ENCODE measurements at regions not wholly inside any gene's neighbourhood (a gene's known extent, or its start where the extent isn't known, plus 50 kb on each side); places are given as distances from the start of the nearest gene placed in this dataset.

DNA sequence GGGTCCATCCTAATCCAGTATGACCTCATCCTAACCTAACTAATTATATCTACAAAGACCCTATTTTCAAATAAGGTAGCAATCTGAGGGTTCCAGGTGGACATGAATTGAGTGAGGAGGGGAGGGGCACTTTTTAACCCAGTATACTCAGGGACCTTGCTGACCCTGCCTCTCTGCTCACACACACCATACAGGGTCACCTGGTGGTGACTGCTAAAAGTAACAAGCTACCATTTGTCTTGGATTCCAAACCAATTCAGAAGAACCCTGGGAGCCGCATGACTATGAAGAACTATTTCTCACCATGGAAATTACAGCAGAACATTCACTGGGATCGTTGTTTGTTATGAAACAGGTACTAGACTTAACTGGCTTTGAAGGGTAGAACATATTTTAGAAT lies 151.9 kb downstream of the LACC1 start:
- Histone ChIP-seq H3K4me1 (replicated peaks in 1 of 4; ENCODE audit: control insufficient read depth in 3 of 4, insufficient read depth in 4 of 4, low read length in 3 of 4) (0 out of 7 replicates have a peak, but pooled peaks cover 0 to 2% (median 0%) of the 10 kb centered on the region in 4 experiments), H3K4ac (replicated peaks; ENCODE audit: insufficient read length, low read depth, low read length) (no peak overlapping the region), H2BK20ac (ENCODE audit: low read length) (no peak overlapping the region), H3K18ac (ENCODE audit: extremely low read depth, low read length) (no peak overlapping the region), H3K79me1 (ENCODE audit: low read depth, low read length) (no peaks in the 10 kb centered on the region), H4K5ac (ENCODE audit: insufficient read length, low read depth, low read length) (no peak overlapping the region), H2AFZ (ENCODE audit: low read length) (no peak overlapping the region), H3K27ac (ENCODE audit: low read depth, low read length) (no peak overlapping the region), H3K56ac (replicated peaks; ENCODE audit: insufficient read length, low read depth, low read length) (no peak overlapping the region), H3K4me3 (ENCODE audit: extremely low read depth in 1 of 4, insufficient read depth in 2 of 4, low read depth in 3 of 4, low read length in 4 of 4) (no peak overlapping the region), H3K14ac (ENCODE audit: insufficient read length) (no peak overlapping the region), H3K9me3 (ENCODE audit: insufficient read depth in 2 of 2, low read depth in 1 of 2, low read length in 1 of 2) (no peaks in the 10 kb centered on the region), H3K9ac (replicated peaks in 1 of 4; ENCODE audit: extremely low read depth in 1 of 4, low read depth in 3 of 4, low read length in 3 of 4) (no peak overlapping the region), H2BK5ac (ENCODE audit: low read depth, low read length) (no peak overlapping the region), H2BK12ac (ENCODE audit: low read depth, low read length) (no peak overlapping the region), H3K23me2 (ENCODE audit: low read depth, low read length) (no peaks in the 10 kb centered on the region), H2BK120ac (replicated peaks; ENCODE audit: low read depth, low read length) (no peak overlapping the region), H2BK15ac (ENCODE audit: low read length) (no peak overlapping the region), H4K8ac (ENCODE audit: extremely low read depth, insufficient read depth, low read length) (no peak overlapping the region), H4K20me1 (replicated peaks in 1 of 2; ENCODE audit: control insufficient read depth in 1 of 2, insufficient read depth in 2 of 2, low read length in 2 of 2) (no peaks in the 10 kb centered on the region), H3K27me3 (replicated peaks in 1 of 4; ENCODE audit: control insufficient read depth in 3 of 4, extremely low read depth in 1 of 4, insufficient read depth in 3 of 4, low read length in 3 of 4) (no peaks in the 10 kb centered on the region), H3K23ac (ENCODE audit: insufficient read length) (no peak overlapping the region), H3K4me2 (ENCODE audit: insufficient read depth in 1 of 2, low read depth in 2 of 2, low read length in 2 of 2) (no peak overlapping the region), H3K36me3 (ENCODE audit: control insufficient read depth in 2 of 4, insufficient read depth in 4 of 4, low read length in 3 of 4) (no peaks in the 10 kb centered on the region), H3K79me2 (ENCODE audit: control insufficient read depth in 1 of 2, insufficient read depth in 2 of 2, low read length in 2 of 2) (no peaks in the 10 kb centered on the region), H2AK5ac (ENCODE audit: low read depth, low read length) (no peak overlapping the region), H4K91ac (replicated peaks; ENCODE audit: insufficient read length, low read length) (no peak overlapping the region)
- WGBS, 2 experiments (ENCODE audit: extremely low coverage in 1 of 2, insufficient coverage in 1 of 2, insufficient read length in 1 of 2, insufficient replicate concordance in 2 of 2, low coverage in 1 of 2, low lambda C conversion rate in 2 of 2, missing lambda C conversion rate in 1 of 2) = 88% methylated on average over 2 of the region's 2 CpGs; no CpG with 5 or more reads in 1 of the 2 experiments
- no peak for DNase-seq (ENCODE audit: low read depth in 1 of 2, low spot score in 2 of 2)
- FAIRE-seq = no peak
- TF ChIP-seq, protein P1, sequence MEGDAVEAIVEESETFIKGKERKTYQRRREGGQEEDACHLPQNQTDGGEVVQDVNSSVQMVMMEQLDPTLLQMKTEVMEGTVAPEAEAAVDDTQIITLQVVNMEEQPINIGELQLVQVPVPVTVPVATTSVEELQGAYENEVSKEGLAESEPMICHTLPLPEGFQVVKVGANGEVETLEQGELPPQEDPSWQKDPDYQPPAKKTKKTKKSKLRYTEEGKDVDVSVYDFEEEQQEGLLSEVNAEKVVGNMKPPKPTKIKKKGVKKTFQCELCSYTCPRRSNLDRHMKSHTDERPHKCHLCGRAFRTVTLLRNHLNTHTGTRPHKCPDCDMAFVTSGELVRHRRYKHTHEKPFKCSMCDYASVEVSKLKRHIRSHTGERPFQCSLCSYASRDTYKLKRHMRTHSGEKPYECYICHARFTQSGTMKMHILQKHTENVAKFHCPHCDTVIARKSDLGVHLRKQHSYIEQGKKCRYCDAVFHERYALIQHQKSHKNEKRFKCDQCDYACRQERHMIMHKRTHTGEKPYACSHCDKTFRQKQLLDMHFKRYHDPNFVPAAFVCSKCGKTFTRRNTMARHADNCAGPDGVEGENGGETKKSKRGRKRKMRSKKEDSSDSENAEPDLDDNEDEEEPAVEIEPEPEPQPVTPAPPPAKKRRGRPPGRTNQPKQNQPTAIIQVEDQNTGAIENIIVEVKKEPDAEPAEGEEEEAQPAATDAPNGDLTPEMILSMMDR (IDR thresholded peaks at IDR 0.05; ENCODE audit: control extremely low read depth in 1 of 3, insufficient read depth in 1 of 3, low read depth in 1 of 3, low read length in 3 of 3) = peak; percentile 9 to 25 (median 19); a peak in 3 of 4 replicates
- peak in 1 of 2 experiments; percentile 45; a peak in 2 of 4 replicates for TF ChIP-seq RAD21 (IDR thresholded peaks at IDR 0.05 in 1 of 2, conservative IDR thresholded peaks at IDR 0.05 in 1 of 2; ENCODE audit: low read depth in 2 of 2, low read length in 2 of 2)
- TF ChIP-seq, protein P2, sequence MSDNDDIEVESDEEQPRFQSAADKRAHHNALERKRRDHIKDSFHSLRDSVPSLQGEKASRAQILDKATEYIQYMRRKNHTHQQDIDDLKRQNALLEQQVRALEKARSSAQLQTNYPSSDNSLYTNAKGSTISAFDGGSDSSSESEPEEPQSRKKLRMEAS (IDR thresholded peaks at IDR 0.05) = no peak
- POLR2A ChIA-PET (ENCODE audit: partially characterized antibody) = no interaction called here
- CTCF ChIA-PET (ENCODE audit: partially characterized antibody) = interaction anchor here (0.5 to 1.8 kb wide), 7 partner anchors 13 to 887 kb away, joined by 3 to 5 read pairs (median 3); no protein-coding TSS in a partner anchor
